ENCODE measurements at regions not wholly inside any gene's neighbourhood (a gene's known extent, or its start where the extent isn't known, plus 50 kb on each side); places are given as distances from the start of the nearest gene placed in this dataset.

GRCh38 chr10:4533621-4534020 is 292.4 kb upstream of the AKR1E2 start:
- POLR2A ChIA-PET = no interaction called here
- no peak overlapping the region for H3K4me3 ChIP-seq (replicated peaks in 1 of 3; ENCODE audit: insufficient read depth in 1 of 3, low read depth in 1 of 3, low read length in 3 of 3)
- H3K9ac ChIP-seq (replicated peaks; ENCODE audit: extremely low read depth, insufficient read depth, low read length) = no peak overlapping the region
- H2AFZ ChIP-seq (ENCODE audit: low read depth, low read length) = no peak overlapping the region
- DNase-seq (ENCODE audit: low read depth, low spot score) = no peak
- TF ChIP-seq MYC (IDR thresholded peaks at IDR 0.05; ENCODE audit: low read depth, low read length) (no peak), JUN (IDR thresholded peaks at IDR 0.05; ENCODE audit: borderline replicate concordance, insufficient read depth, insufficient read length, low read depth) (no peak), CTCF (IDR thresholded peaks at IDR 0.05; ENCODE audit: extremely low read depth in 1 of 2, insufficient read depth in 1 of 2, low read depth in 1 of 2, low read length in 2 of 2) (no peak), POLR2A (IDR thresholded peaks at IDR 0.05; ENCODE audit: low read depth, low read length) (no peak), MAX (IDR thresholded peaks at IDR 0.05; ENCODE audit: insufficient read depth, insufficient read length) (no peak), POLR2AphosphoS5 (IDR thresholded peaks at IDR 0.05; ENCODE audit: insufficient read depth, low read depth, low read length) (no peak), GATA2 (IDR thresholded peaks at IDR 0.05; ENCODE audit: insufficient read depth, insufficient read length, low read depth, low read length) (no peak), FOS (IDR thresholded peaks at IDR 0.05; ENCODE audit: borderline replicate concordance, insufficient read depth, low read length) (no peak), EZH2 (IDR thresholded peaks at IDR 0.05; ENCODE audit: borderline replicate concordance, low read depth, low read length, severe bottlenecking) (no peak)
- no peaks in the 10 kb centered on the region for H4K20me1 ChIP-seq (replicated peaks; ENCODE audit: control insufficient read depth, extremely low read depth, insufficient read depth, low read length)
- dilution Hi-C loops (cut with MboI; ENCODE audit: extremely low pct_ligation_motif_present, low sequenced_read_pairs) = no loop called here
- BruUV-seq (replicated peaks) = no TSS peak
- H3K79me2 ChIP-seq (ENCODE audit: control insufficient read depth, insufficient read depth, low read length) = no peaks in the 10 kb centered on the region
- CTCF ChIA-PET = no interaction called here
- no peaks in the 10 kb centered on the region for H3K36me3 ChIP-seq (ENCODE audit: control insufficient read depth in 2 of 2, extremely low read depth in 1 of 2, insufficient read depth in 2 of 2, low read length in 2 of 2)
- no peak overlapping the region for H3K4me2 ChIP-seq (ENCODE audit: insufficient read depth, low read length)
- intact Hi-C loops (cut with micrococcal nuclease) = no loop called here
- no peaks in the 10 kb centered on the region for H3K9me3 ChIP-seq (replicated peaks; ENCODE audit: control insufficient read depth, insufficient read depth, low read length)
- H3K9me1 ChIP-seq (replicated peaks; ENCODE audit: control insufficient read depth, extremely low read depth, insufficient read depth, low read length) = no peaks in the 10 kb centered on the region
- FAIRE-seq = no peak
- H3K27ac ChIP-seq (ENCODE audit: insufficient read depth, low read depth, low read length) = no peak overlapping the region
- no peaks in the 10 kb centered on the region for H3K4me1 ChIP-seq (ENCODE audit: control insufficient read depth, extremely low read depth, insufficient read depth, low read length)
- H3K27me3 ChIP-seq (ENCODE audit: control insufficient read depth in 2 of 2, insufficient read depth in 2 of 2, low read length in 2 of 2) = no peaks in the 10 kb centered on the region
